HG03025 (cell line): ENCODE measurements at regions not wholly inside any gene's neighbourhood (a gene's known extent, or its start where the extent isn't known, plus 50 kb on each side); places are given as distances from the start of the nearest gene placed in this dataset.
"Not testable (repeated sequence)": the region's sequence is repeated elsewhere in the genome, so short reads cannot be mapped to it uniquely, and the experiment has no call there.

Source experiments
- ATAC-seq: cut with Tn5 transposase; IDR thresholded peaks from one replicate; pipeline ENCODE4 v1.9.1; 2021; ENCODE audit warnings: mild to moderate bottlenecking, moderate library complexity; ENCODE audit not compliant: unreplicated experiment, low FRiP score

DNA sequence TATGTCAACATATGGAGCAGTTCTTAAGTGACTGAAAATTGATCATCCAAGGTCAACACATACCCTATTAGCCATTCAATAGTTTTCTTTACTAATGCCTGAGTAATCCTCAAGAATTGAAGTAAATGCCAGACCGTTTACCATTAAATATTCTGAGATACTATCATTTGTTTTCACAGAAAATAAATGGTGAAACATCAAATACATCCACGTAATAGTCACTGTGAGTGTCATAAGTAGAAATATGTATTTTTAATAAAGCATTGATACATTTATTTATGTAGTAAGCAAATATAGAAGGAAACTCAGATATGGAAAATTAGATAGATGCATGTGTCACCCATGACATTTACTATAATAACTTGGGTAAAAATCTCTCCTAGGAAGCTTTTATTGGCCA lies 927.8 kb upstream of the NRXN1 start:
- no peak for ATAC-seq

DNA sequence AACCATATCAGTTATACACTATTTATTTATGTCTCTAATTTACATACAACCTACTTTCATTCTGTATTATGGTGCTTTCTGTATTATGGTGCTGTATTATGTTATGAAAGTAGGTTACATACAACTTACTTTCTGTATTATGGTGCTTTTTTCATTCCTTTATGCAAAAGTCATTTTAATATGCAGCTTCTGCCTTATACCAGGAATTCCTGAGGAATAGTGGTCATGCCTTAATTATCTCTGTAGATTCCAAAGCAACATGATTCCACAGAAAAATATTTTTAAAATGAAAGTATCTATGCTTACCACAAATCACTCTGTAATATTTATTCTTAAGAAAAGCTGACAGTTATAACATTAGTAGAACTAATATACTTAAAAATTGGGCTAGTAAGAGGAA lies 922.0 kb upstream of the NRXN1 start:
- no peak for ATAC-seq

DNA sequence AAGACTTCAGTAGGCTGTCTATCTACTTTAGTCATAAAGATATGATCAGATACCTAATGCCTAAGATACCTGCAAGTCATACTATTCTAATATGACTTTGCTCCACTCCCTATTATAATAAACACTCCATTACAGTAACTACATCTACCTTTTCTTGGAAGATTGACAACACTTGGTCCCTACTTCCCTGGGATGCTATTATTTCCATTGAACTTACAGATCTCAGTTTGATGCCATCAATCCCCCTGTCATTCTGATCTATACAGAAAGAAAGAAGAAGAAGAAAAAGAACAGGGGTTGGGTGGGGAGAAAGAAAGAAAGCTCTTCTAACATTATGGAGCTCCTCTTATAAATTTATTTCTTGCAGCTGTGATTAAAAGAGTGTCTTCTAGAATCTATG lies 889.1 kb upstream of the NRXN1 start:
- ATAC-seq: no peak

DNA sequence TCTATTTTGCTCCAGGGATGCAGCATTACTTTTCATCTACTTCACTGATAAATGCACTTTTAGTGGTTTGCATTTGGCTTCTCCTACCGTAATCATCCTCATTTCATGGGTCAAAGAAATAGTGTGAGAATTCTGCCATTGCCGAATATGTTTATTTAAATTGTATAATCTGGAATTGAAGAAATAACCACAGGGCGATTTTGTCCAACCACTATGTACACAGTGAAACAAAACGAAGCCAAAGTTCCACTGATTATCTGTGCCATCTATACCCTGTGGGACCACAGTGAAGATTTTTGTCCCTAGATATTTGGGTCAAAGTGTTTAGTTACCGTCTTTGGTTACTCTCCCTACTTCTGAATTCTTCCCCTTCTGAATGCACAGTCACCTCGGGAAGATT lies 888.6 kb upstream of the NRXN1 start:
- no peak for ATAC-seq

DNA sequence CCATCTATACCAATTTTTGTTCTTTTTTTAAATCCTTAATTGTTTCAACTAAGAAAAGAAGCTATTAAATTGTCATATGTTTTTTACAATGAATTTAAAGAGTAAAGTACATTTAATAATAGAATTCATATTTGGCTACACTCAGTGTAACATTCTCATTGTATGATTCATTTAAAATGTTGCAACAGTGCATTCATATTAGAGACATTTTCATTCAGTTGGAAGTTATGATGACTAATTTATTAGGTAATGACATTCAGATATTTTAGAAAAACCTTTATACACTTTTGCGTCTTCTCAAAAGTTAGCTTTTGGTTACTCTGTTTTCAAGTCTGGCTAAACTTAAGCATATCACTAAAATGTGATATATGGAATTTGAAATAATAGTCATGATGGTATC lies 887.5 kb upstream of the NRXN1 start:
- no peak for ATAC-seq

DNA sequence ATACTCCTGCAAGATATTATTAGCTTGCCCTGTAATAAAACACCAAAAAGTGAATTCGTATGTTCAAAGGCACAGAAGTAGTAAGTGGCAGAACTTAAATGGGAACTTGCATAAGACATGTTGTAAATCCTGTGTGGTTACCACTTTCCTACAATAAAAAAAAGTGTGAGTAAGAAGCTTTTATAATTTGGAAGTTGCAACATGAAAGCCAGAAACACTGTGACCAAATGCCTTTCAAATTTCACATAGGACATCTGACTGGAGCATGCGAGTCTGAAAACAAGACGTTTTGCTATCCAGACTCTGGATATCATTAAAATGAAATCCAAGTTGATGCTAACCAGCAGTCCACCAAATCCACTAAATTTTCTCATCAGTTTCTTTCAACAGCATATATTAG lies 886.2 kb upstream of the NRXN1 start:
- ATAC-seq: no peak

DNA sequence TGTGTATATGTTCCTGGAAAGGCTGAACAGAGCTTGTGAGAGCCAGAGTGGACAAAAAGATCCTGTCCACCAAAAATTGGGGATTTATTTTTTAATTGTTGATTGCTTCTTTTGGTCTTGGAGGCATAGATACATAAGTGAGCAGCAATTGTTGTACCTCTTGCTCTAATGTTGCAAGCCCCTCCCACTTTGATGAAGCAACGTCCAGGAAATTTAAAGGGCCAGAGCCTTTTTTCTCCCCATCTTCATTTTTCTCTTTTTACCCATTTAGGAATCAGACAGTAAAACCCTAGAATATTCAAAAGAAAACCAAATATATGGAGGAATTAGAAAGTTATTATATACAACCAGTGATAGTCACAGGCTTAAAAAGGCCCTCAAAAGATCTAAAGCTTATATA lies 871.8 kb upstream of the NRXN1 start:
- no peak for ATAC-seq

DNA sequence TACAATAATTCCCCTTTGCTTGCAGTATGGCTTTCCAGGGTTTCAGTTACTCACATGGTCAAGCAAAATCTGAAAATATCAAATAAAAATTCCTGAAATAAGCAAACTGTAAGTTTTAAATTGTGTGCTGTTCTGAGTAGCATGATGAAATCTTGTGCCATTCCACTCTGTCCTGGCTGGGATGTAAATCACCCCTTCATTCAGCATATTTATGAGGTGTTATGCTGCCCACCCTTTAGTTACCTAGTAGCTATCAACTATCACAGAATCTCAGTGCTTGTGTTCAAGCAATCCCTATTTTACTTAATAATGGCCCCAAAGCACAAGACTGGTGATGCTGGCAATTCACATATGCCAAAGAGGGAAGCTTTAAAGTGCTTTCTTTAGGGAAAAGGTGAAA lies 867.7 kb upstream of the NRXN1 start:
- ATAC-seq: no peak

DNA sequence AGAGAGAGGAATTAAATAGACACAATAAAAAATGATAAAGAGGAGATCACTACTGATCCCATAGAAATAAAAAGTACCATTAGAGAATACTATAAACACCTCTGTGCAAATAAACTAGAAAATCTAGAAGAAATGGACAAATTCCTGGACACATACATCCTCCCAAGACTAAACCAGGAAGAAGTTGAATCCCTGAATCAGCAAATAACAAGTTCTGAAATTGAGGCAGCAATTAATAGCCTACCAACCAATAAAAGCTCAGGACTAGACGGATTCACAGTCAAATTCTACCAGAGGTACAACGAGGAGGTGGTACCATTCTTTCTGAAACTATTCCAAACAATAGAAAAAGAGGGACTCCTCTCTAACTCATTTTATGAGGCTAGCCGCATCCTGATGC lies 862.7 kb upstream of the NRXN1 start:
- not testable (repeated sequence) for ATAC-seq

DNA sequence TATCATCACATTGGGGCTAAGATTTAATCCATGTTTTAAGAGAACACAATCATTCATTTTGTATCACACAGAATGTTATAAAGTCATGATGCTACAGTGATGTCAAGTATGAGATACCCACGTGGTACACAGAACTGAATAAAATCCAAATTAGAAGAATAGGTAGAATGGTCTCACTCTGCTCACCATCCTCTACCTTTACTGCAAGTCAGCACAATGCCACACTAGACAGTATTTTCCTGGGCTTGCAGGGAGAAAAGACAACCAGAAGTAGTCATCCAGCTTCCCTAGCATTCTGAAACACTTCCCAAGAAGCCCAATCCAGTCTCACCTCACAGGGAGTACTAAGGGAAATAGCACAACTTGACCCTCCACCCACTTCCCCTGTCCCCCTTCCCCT lies 856.2 kb upstream of the NRXN1 start:
- no peak for ATAC-seq

DNA sequence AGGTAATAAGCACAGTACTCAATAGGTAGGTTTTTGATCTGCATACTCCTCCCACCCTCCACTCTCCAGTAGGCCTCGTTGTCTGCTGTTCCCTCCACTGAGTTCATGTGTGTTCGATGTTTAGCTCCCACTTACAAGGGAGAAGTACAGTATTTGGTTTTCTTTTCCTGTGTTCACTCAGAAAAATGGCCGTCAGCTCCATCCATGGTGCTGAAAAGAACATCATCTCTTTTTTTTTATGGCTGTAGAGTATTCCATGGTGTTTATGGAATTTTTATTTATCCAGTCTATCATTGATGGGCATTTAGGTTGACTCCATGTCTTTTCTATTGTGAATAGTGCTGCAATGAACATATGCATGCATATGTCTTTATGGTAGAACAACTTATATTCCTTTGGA lies 849.7 kb upstream of the NRXN1 start:
- ATAC-seq: no peak

DNA sequence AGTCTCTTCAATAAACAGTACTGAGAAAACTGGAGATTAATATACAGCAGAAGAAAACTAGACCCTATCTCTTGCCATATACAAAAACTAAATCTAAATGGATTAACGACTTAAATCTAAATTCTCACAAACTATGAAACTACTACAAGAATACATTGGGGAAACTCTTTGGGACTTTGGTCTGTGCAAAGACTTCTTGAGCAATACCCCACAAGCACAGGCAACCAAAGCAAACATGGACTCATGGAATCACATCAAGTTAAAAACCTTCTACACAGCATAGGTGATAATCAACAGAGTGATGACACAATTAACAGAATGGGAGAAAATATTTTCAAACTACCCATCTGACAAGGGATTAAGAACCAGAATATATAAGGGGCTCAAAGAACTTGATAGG lies 848.2 kb upstream of the NRXN1 start:
- ATAC-seq: no peak

DNA sequence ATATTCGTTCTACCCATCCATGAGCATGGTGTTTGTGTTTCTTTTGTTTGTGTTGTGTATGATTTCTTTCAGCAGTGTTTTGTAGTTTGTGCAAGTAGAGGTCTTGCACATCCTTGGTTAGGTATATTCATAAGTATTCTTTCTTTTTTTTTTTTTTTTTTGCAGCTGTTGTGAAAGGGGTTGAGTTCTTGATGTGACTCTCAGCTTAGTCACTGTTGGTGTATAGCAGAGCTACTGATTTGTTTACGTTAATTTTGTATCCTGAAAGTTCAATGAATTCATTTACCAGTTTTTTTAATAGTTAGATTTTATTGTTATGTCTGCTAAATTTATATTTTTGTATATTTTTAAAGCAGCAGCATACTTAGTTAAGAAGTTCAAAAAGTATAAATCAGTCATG lies 834.4 kb upstream of the NRXN1 start:
- ATAC-seq: no peak

DNA sequence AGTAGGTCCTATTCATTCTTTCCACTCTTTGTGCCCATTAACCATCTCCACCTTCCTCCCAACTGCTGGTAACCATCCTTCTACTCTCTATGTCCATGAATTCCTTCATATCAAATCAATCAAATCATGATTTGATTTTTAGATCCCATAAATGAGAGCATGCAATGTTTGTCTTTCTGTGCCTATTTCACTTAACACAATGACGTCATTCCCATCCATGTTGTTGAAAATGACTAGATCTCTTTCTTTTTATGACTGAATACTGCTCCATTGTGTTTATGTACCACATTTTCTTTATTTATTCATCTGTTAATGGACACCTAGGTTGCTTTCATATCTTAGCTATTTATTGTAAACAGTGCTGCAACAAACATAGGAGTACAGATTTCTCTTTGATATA lies 827.3 kb upstream of the NRXN1 start:
- ATAC-seq: no peak

DNA sequence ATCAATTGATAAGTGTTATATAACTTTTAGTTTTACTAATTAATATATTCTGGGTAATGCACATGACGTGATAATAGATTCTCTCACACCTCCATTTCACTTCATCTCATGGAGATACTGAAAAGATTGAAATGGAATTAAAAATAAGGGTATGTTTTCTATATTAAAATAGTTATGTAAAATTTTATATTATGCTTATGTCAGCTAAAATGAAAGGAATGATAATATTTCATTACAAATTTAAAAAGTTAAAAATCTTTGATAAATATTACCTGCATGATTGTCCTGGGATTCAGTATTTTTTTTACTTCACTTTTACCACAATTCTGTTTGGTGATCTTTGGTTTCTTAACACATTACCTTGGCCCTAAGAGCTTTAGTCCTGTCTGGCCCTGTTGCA lies 823.8 kb upstream of the NRXN1 start:
- ATAC-seq: no peak

DNA sequence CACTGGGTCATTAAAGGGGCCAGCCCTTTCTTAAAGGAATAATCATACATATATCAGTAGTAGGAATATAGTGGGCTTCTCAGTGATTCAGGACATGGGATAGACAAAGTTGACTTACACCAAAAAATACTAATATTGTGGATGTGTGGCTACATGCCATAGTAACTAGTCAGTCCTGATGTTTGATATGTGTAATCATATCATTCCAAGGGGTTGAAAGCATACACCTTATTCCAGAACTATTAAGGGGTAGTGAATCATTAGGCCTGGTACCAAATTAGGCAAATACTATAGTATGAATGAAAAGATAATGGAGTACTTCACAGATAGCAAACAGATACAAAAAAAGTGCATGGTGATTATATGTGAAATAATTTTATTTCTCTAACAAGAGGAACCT lies 814.9 kb upstream of the NRXN1 start:
- no peak for ATAC-seq

DNA sequence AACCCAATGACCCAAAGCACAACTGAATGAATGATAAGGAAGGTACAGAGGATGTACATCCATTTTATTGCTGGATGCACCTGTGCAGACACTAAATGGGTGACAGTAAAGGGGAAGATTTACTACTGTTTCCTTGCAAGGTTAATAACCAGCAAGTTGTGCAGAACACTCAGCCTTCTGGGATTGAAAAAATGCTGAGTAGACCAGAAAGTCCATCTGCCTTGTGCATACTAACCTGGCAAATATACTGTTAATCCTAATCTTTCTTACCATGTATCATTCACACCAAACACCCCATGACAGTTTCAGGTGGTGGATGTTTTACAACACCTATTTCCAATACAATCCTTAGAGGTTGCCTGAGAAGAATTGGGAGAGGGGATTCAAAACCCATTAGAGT lies 814.1 kb upstream of the NRXN1 start:
- ATAC-seq: no peak

DNA sequence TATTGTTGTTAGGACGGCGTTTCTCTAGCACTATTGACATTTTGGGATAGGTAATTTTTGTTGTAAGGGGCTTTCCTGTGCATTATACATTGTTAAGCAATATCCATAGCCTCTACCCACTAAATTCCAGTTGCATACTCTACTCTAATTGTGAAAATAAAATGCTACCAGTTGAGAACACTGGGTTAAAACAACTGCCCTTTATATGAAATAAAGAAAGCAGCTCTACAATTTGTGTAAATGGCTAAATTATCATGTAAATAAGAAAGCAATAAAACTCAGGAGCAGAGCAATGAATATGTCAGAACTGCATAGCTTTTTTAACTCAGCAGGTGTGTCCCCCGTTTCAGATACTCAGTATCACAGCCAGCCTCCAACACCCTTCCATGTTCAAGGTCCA lies 812.7 kb upstream of the NRXN1 start:
- ATAC-seq: no peak

DNA sequence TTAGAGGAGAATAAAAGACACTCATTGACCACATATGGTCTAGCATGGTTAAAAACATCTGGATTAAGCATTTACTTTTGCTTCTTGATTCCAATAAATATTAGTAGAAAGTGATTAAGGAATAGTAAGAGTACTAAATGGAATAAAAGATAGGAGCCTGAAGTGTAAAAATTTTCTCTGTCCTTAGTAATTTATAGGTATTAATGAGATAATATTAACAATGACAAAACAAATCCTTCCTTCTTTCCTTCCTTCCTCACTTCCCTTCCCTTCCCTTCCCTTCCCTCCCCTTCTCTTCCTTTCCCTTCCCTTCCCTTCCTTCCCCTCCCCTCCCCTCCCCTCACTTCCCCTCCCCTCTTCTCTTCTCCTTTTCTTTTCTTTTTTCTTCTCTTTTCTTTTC lies 797.5 kb upstream of the NRXN1 start:
- no peak for ATAC-seq

DNA sequence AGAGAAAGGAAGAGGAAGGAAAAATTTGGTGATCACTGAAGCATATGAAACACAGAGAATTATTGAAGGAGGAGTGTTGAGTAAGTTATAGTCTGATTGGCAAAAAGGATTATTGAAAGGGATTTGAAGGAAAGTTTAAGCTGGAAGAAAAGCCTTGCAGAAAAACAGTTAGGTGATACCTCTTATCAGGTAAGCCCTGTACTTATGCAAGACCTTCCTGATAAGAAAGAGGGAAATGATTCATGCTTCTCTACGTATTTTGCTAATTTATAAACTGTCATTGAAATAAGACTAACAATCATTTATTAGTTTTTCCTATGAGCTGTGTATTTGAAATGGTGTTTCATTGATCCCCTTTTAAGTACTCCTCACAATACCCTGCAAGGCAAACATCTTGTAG lies 793.9 kb upstream of the NRXN1 start:
- ATAC-seq: no peak

DNA sequence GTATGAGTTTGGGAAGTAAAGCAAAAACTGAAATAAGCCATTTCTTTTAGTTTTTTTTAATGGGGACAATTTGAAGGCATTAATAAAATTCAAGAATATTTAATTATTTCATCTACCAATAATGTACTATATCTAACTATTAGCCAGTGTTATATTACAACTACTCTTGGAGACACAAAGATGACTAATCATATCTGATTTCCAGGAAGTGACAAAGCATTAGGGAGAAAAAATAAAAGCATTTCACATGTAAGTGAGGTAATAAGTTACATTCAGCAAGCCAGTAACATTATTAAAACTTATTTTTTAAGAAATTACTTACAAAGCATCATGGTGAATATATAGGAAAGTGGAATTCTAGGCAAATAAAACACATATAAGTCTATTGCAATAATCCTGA lies 781.3 kb upstream of the NRXN1 start:
- no peak for ATAC-seq

DNA sequence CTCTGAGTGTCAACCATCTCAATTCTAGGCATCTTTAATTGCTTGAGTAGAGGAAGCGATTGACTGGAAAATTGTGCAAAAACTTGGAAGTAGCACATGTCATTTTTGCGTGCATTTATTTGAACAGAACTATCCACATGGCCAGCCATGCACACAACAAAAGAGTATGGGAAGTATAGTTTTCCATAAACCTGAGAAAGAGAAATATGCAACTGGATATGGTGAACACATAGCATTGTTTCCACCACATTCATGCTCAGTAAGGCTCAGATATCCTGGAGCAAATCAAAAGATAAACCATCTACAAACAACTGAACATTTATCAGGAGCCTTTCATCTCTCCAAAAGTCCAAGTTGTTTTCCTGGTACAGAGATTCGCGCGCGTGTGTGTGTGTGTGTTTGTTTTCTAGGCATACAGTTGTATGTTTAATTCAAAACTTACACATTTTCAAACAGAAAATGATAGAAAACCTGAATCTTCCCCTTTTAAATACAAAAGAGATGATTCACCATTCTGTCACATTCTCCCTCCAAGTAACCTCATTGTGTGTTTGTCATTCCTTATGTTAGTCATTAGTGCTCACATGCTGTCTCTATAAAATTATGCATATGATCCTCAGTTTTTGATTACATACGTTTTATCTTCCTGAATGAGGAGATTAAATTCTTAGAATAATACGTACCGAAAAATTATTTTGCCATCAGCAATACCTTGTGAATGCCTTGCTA lies 780.4 kb upstream of the NRXN1 start:
- no peak for ATAC-seq

DNA sequence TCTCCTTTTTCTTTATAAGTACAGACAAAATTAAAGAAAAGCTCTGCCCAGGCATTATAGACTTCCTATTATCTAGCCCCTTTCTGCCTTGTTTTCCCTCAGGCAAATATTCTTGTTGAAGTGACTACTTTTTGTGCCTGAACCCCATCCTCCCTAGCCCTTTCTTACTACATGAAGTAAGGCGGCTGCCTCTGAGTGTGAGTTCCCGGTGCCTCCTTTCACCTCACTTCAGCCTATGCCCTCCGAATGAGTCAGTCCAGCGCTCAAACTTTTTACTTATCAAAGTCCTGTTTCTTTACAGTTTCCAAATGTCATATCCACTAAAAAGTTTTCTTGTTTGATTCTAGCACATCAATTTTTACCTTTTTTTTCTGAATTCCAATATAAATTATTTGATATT lies 778.3 kb upstream of the NRXN1 start:
- ATAC-seq: no peak
